HepG2 (cell line): ENCODE measurements at regions not wholly inside any gene's neighbourhood (a gene's known extent, or its start where the extent isn't known, plus 50 kb on each side); places are given as distances from the start of the nearest gene placed in this dataset.

ENCODE experiments used
- BRD4 ChIP-seq: sonication (generic); formaldehyde crosslinking; IDR thresholded peaks from 2 replicates; pipeline ENCODE4 v1.4.0; 2020; ENCODE audit warnings: missing genetic modification reagents
- GABPA ChIP-seq, 2 experiments: IDR thresholded peaks; 2 replicates each; pipeline ENCODE4 v1.6.1; 2011 to 2016; ENCODE audit warnings: low read depth in 2 of 2, low read length in 1 of 2, missing biosample characterization in 1 of 2, missing genetic modification characterization in 1 of 2
- MBD4 ChIP-seq: IDR thresholded peaks from 2 replicates; pipeline ENCODE4 v1.6.1; 2012; ENCODE audit warnings: low read length, inconsistent platforms, borderline replicate concordance
- ZNF431 ChIP-seq: sonication (generic); formaldehyde crosslinking; IDR thresholded peaks from 2 replicates; pipeline ENCODE4 v1.9.0; 2022; ENCODE audit warnings: missing genetic modification reagents, low read depth, mild to moderate bottlenecking, borderline replicate concordance
- TF ChIP-seq, protein P1 (sequence below), 2 experiments: fragments of 450-650 bp in 1 of 2; sonication (generic) in 1 of 2; formaldehyde crosslinking in 1 of 2; IDR thresholded peaks; 2 replicates each; pipeline versions ENCODE4 v1.6.1 to v1.8.0; 2016 to 2022; ENCODE audit warnings: antibody characterized with exemption in 1 of 2, mild to moderate bottlenecking in 1 of 2, missing genetic modification reagents in 1 of 2

DNA sequence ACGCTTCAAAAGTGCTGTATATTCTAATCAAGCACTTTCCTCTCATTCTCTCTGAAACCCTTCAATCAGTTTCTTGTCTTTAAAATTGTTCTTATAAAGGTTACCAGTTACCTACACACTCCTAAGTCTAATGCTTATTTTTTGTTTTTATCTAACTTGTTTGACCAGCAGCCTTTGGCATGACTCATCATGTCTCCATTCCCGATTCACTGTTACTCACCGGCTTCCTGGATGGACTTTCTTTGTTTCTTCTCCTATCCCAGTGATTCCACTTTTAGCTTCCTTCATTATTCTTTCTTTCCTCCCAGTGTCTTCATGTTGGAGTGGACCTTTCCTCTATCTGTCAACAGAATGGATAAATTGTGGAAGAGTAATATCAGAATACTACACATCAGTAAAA is 368.6 kb upstream of the CCDC196 start (continued):
- TF ChIP-seq, protein P1, sequence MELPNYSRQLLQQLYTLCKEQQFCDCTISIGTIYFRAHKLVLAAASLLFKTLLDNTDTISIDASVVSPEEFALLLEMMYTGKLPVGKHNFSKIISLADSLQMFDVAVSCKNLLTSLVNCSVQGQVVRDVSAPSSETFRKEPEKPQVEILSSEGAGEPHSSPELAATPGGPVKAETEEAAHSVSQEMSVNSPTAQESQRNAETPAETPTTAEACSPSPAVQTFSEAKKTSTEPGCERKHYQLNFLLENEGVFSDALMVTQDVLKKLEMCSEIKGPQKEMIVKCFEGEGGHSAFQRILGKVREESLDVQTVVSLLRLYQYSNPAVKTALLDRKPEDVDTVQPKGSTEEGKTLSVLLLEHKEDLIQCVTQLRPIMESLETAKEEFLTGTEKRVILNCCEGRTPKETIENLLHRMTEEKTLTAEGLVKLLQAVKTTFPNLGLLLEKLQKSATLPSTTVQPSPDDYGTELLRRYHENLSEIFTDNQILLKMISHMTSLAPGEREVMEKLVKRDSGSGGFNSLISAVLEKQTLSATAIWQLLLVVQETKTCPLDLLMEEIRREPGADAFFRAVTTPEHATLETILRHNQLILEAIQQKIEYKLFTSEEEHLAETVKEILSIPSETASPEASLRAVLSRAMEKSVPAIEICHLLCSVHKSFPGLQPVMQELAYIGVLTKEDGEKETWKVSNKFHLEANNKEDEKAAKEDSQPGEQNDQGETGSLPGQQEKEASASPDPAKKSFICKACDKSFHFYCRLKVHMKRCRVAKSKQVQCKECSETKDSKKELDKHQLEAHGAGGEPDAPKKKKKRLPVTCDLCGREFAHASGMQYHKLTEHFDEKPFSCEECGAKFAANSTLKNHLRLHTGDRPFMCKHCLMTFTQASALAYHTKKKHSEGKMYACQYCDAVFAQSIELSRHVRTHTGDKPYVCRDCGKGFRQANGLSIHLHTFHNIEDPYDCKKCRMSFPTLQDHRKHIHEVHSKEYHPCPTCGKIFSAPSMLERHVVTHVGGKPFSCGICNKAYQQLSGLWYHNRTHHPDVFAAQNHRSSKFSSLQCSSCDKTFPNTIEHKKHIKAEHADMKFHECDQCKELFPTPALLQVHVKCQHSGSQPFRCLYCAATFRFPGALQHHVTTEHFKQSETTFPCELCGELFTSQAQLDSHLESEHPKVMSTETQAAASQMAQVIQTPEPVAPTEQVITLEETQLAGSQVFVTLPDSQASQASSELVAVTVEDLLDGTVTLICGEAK (IDR thresholded peaks at IDR 0.05): no peak
- TF ChIP-seq, protein P1 (CRISPR knock-in tag; IDR thresholded peaks at IDR 0.05): no peak
- TF ChIP-seq MBD4 (no peak), BRD4 (no peak), ZNF431 (no peak), GABPA (IDR thresholded peaks at IDR 0.05; ENCODE audit: low read depth, low read length) (no peak), GABPA (CRISPR knock-in tag; IDR thresholded peaks at IDR 0.05; ENCODE audit: low read depth) (no peak)
- TF ChIP-seq, all 625 proteins: peak for 2
